Calu3 (cell line): ENCODE measurements at regions not wholly inside any gene's neighbourhood (a gene's known extent, or its start where the extent isn't known, plus 50 kb on each side); places are given as distances from the start of the nearest gene placed in this dataset.
"Not testable (repeated sequence)": the region's sequence is repeated elsewhere in the genome, so short reads cannot be mapped to it uniquely, and the experiment has no call there.

Experiments used
- BruUV-seq: library from RNA; stranded (reverse); fragments of 400-500 nt; replicated peaks from 2 replicates; lab custom pipeline; 2021; lab: Mats Ljungman, UMichigan
- CTCF ChIA-PET: fragments of 300-600 bp; sonication (Branson Sonifier 250); formaldehyde crosslinking; loops from one replicate; lab custom pipeline; 2022; ENCODE audit warnings: antibody characterized with exemption; lab: Charles Lee
- DNase-seq: peaks from one replicate; pipeline ENCODE4 v3.0.0; 2022
- H3K27ac Mint-ChIP-seq: one replicate; pipeline ENCODE4 v1.8.0; 2022; ENCODE audit warnings: mixed read lengths; ENCODE audit not compliant: unreplicated experiment
- H3K27me3 Mint-ChIP-seq: one replicate; pipeline ENCODE4 v1.8.0; 2022; ENCODE audit warnings: mixed read lengths; ENCODE audit not compliant: unreplicated experiment
- H3K36me3 Mint-ChIP-seq: one replicate; pipeline ENCODE4 v1.8.0; 2022; ENCODE audit warnings: mild to moderate bottlenecking, moderate library complexity, mixed read lengths; ENCODE audit not compliant: insufficient read depth, unreplicated experiment
- H3K4me1 Mint-ChIP-seq: one replicate; pipeline ENCODE4 v1.8.0; 2022; ENCODE audit warnings: mild to moderate bottlenecking, low read depth, mixed read lengths; ENCODE audit not compliant: unreplicated experiment
- H3K4me3 Mint-ChIP-seq: one replicate; pipeline ENCODE4 v1.8.0; 2022; ENCODE audit warnings: mild to moderate bottlenecking, low read depth, moderate library complexity, mixed read lengths; ENCODE audit not compliant: unreplicated experiment
- H3K9me3 Mint-ChIP-seq: one replicate; pipeline ENCODE4 v1.8.0; 2022; ENCODE audit warnings: low read depth, mixed read lengths; ENCODE audit not compliant: unreplicated experiment
- CTCF ChIP-seq: fragments of 200-600 bp; IDR thresholded peaks from one replicate; pipeline ENCODE4 v1.8.0; 2022; ENCODE audit warnings: antibody characterized with exemption; ENCODE audit not compliant: unreplicated experiment
- intact Hi-C: fragments of 100-400 bp; cut with micrococcal nuclease; formaldehyde crosslinking; loops from one replicate; pipeline ENCODE4 v1.10.0; 2022; ENCODE audit not compliant: unreplicated experiment

GRCh38 chr15:67947254-67948039 is 106.7 kb upstream of the PIAS1 start:
- no peaks in the 10 kb centered on the region for H3K36me3 Mint-ChIP-seq
- intact Hi-C loops = no loop called here
- no peak for DNase-seq
- H3K4me1 Mint-ChIP-seq = peaks cover 12% of the 10 kb centered on the region
- BruUV-seq = no TSS peak
- H3K9me3 Mint-ChIP-seq = no peaks in the 10 kb centered on the region
- CTCF ChIA-PET = no interaction called here
- H3K27me3 Mint-ChIP-seq = no peaks in the 10 kb centered on the region
- no peak for TF ChIP-seq CTCF
- no peak overlapping the region for H3K4me3 Mint-ChIP-seq
- no peak overlapping the region for H3K27ac Mint-ChIP-seq

DNA sequence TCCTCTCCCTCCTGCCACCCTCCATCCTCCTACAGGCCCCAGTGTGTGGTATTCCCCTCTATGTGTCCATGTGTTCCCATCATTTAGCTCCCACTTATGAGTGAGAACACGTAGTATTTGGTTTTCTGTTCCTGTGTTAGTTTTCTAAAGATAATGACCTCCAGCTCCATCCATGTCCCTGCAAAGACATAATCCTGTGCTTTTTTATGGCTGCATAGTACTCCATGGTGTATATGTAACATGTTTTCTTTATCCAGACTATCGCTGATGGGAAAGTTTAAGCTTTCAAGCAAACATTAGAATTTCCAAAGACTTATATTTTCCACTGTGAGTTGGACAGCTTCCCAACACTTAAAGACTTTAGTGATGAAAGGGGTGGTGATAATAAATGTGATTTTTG is 105.9 kb upstream of the PIAS1 start:
- Mint-ChIP-seq H3K27me3 (no peaks in the 10 kb centered on the region), H3K4me1 (peaks cover 12% of the 10 kb centered on the region), H3K4me3 (no peak overlapping the region), H3K9me3 (no peaks in the 10 kb centered on the region), H3K27ac (no peak overlapping the region), H3K36me3 (no peaks in the 10 kb centered on the region)
- CTCF ChIA-PET = no interaction called here
- DNase-seq = no peak
- no TSS peak for BruUV-seq
- intact Hi-C loops = no loop called here
- no peak for TF ChIP-seq CTCF

DNA sequence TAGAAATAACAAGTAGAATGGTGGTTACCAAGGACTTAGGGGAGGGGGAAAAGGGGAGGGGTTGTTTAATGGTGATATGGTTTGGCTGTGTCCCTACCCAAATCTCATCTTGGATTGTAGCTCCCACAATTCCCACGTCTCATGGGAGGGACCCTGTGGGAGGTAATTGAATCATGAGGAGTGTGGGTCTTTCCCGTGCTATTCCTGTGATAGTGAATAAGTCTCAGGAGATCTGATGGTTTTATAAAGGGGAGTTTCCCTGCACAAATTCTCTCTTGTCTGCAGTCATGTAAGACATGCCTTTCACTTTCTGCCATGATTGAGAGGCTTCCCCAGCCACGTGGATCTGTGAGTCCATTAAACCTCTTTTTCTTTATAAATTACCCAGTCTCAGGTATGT is 102.9 kb upstream of the PIAS1 start:
- DNase-seq, H3K27me3 Mint-ChIP-seq, H3K9me3 Mint-ChIP-seq, intact Hi-C loops, H3K4me3 Mint-ChIP-seq, H3K27ac Mint-ChIP-seq, H3K36me3 Mint-ChIP-seq, H3K4me1 Mint-ChIP-seq, CTCF ChIA-PET, BruUV-seq: not testable (repeated sequence)

DNA sequence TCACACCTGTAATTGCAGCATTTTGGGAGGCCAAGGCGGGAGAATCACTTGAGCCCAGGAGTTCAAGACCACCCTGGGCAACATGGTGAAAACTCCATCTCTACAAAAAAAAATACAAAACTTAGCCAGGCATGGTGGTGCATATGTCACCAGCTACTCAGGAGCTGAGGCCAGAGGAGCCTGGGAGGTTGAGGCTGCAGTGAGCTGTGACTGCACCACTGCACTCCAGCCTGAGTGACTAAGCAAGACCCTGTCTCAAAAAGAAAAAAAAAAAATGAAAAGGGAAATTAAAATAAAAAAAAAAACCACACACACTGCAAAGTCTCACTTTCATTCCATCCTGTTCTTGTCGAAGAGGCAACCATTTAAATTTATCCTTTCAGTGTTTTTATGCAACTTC is 100.8 kb upstream of the PIAS1 start:
- intact Hi-C loops = no loop called here
- Mint-ChIP-seq H3K4me3 (no peak overlapping the region), H3K36me3 (no peaks in the 10 kb centered on the region), H3K27me3 (no peaks in the 10 kb centered on the region), H3K9me3 (peaks cover 2% of the 10 kb centered on the region), H3K27ac (no peak overlapping the region), H3K4me1 (no peaks in the 10 kb centered on the region)
- CTCF ChIA-PET = interaction anchor here (1.3 kb wide), 1 partner anchor 36 kb away, joined by 3 read pairs; no protein-coding TSS in a partner anchor
- DNase-seq = no peak
- TF ChIP-seq CTCF = no peak
- no TSS peak for BruUV-seq

GRCh38 chr15:67955252-67955651 is 98.9 kb upstream of the PIAS1 start:
- intact Hi-C loops = no loop called here
- no peak for TF ChIP-seq CTCF
- CTCF ChIA-PET = interaction anchor here (0.6 kb wide), 1 partner anchor 151 kb away, joined by 5 read pairs; no protein-coding TSS in a partner anchor
- Mint-ChIP-seq H3K4me3 (no peak overlapping the region), H3K4me1 (no peaks in the 10 kb centered on the region), H3K9me3 (peaks cover 2% of the 10 kb centered on the region), H3K27ac (no peak overlapping the region), H3K27me3 (no peaks in the 10 kb centered on the region), H3K36me3 (no peaks in the 10 kb centered on the region)
- no TSS peak for BruUV-seq
- no peak for DNase-seq
